K562 (cell line): ENCODE measurements at regions not wholly inside any gene's neighbourhood (a gene's known extent, or its start where the extent isn't known, plus 50 kb on each side); places are given as distances from the start of the nearest gene placed in this dataset.

ENCODE experiments used
- ATAC-seq: fragments of 200-7000 bp; cut with Tn5 transposase; 3 replicates; pipeline ENCODE4 v1.9.1; 2020; ENCODE audit warnings: moderate library complexity
- BruUV-seq: library from RNA; stranded (reverse); fragments of 400-500 nt; replicated peaks from 2 replicates; lab custom pipeline; 2021; lab: Mats Ljungman, UMichigan
- CTCF ChIA-PET: fragments of 300-600 bp; formaldehyde crosslinking; extraction: SDS; loops from one replicate; lab custom pipeline; 2021; ENCODE audit warnings: low intra/inter-chr PET ratio; lab: Yijun Ruan, JAX
- POLR2A ChIA-PET: fragments of 300-600, 350-650 bp; sonication (Branson Sonifier 250); formaldehyde crosslinking; extraction: SDS; loops from one replicate; lab custom pipeline; 2021; ENCODE audit warnings: antibody characterized with exemption, inconsistent platforms; lab: Yijun Ruan, JAX
- DNase-seq, 4 experiments: peaks; one replicate each; pipeline versions ENCODE4 v3.0.0 to v3.0.0-alpha.2; 2011 to 2018; ENCODE audit warnings: low spot score in 3 of 4, mixed read lengths in 3 of 4; ENCODE audit errors: extremely low read depth in 1 of 4
- FAIRE-seq: peaks from 2 replicates; lab custom pipeline; 2011; peaks lifted over from hg19 to GRCh38; lab: Jason Lieb, UNC
- H2AFZ ChIP-seq: 2 replicates; pipeline ENCODE4 v1.6.0; 2011; ENCODE audit warnings: low read depth, low read length, control low read depth, inconsistent platforms
- H3K27ac ChIP-seq: fragments of 200-600 bp; 3 replicates; pipeline ENCODE4 v1.8.0; 2011; ENCODE audit warnings: low read depth, mild to moderate bottlenecking, control low read depth, inconsistent platforms, low read length, moderate library complexity, mixed read lengths; ENCODE audit errors: extremely low read depth
- H3K27me3 ChIP-seq, 2 experiments: fragments of 300-600 bp in 1 of 2; 2 replicates in 1 of 2; 3 replicates in 1 of 2; pipeline versions ENCODE4 v1.6.0 to v1.8.0; 2011; ENCODE audit warnings: inconsistent platforms in 2 of 2, low read length in 2 of 2, mild to moderate bottlenecking in 1 of 2, mixed read lengths in 1 of 2, moderate library complexity in 1 of 2; ENCODE audit not compliant: control insufficient read depth in 2 of 2, insufficient read depth in 2 of 2
- H3K36me3 ChIP-seq: fragments of 300-600 bp; 3 replicates; pipeline ENCODE4 v1.8.0; 2011; ENCODE audit warnings: mild to moderate bottlenecking, low read length, inconsistent platforms; ENCODE audit not compliant: control insufficient read depth, insufficient read depth
- H3K4me1 ChIP-seq, 2 experiments: fragments of 200-600 bp in 1 of 2; replicated peaks in 1 of 2; 2 replicates in 1 of 2; 3 replicates in 1 of 2; pipeline versions ENCODE4 v1.5.1 to v1.8.0; 2011; ENCODE audit warnings: inconsistent platforms in 2 of 2, low read length in 2 of 2, mild to moderate bottlenecking in 1 of 2, mixed read lengths in 1 of 2, moderate library complexity in 1 of 2; ENCODE audit not compliant: control insufficient read depth in 2 of 2, insufficient read depth in 2 of 2
- H3K4me2 ChIP-seq: 2 replicates; pipeline ENCODE4 v1.6.1; 2011; ENCODE audit warnings: low read length, control low read depth, inconsistent platforms, mixed read lengths; ENCODE audit not compliant: insufficient read depth
- H3K4me3 ChIP-seq: fragments of 200-600 bp; sonication (generic), shearing (Covaris generic); 2 replicates; pipeline ENCODE4 v1.5.1; 2016; ENCODE audit warnings: control low read depth, inconsistent platforms
- H3K79me2 ChIP-seq: fragments of 200-600 bp; 3 replicates; pipeline ENCODE4 v1.8.0; 2011; ENCODE audit warnings: low read length, inconsistent platforms; ENCODE audit not compliant: control insufficient read depth, insufficient read depth
- H3K9ac ChIP-seq, 2 experiments: 2 replicates each; pipeline versions ENCODE4 v1.6.0 to v1.6.1; 2011; ENCODE audit warnings: low read depth in 2 of 2, low read length in 2 of 2, control low read depth in 1 of 2, inconsistent platforms in 1 of 2, mild to moderate bottlenecking in 1 of 2, mixed read lengths in 1 of 2; ENCODE audit not compliant: insufficient read depth in 1 of 2
- H3K9me1 ChIP-seq: one replicate; pipeline ENCODE4 v1.6.0; 2011; ENCODE audit warnings: inconsistent platforms, mild to moderate bottlenecking, low read length, moderate library complexity; ENCODE audit not compliant: control insufficient read depth, insufficient read depth
- H3K9me3 ChIP-seq: replicated peaks from 2 replicates; pipeline ENCODE4 v1.5.1; 2011; ENCODE audit warnings: low read depth, low read length, inconsistent platforms; ENCODE audit not compliant: control insufficient read depth, insufficient read depth
- H4K20me1 ChIP-seq: replicated peaks from 2 replicates; pipeline ENCODE4 v1.6.1; 2011; ENCODE audit warnings: low read length, inconsistent platforms, mixed read lengths; ENCODE audit not compliant: control insufficient read depth, insufficient read depth
- MAX ChIP-seq: sonication (generic); formaldehyde crosslinking; IDR thresholded peaks from 2 replicates; pipeline ENCODE4 v1.9.0; 2022; ENCODE audit warnings: mild to moderate bottlenecking, missing genetic modification reagents
- MBD1 ChIP-seq: fragments of 250-450 bp; sonication (Bioruptor Pico); IDR thresholded peaks from 2 replicates; pipeline ENCODE4 v1.8.0; 2022; ENCODE audit warnings: inconsistent platforms
- TOE1 ChIP-seq, 2 experiments: fragments of 450-650 bp in 1 of 2; sonication (generic) in 1 of 2; formaldehyde crosslinking in 1 of 2; IDR thresholded peaks; 2 replicates each; pipeline versions ENCODE4 v1.7.1 to v1.8.0; 2016 to 2022; ENCODE audit warnings: borderline replicate concordance in 2 of 2, mild to moderate bottlenecking in 2 of 2, antibody characterized with exemption in 1 of 2, inconsistent platforms in 1 of 2, low read depth in 1 of 2, missing genetic modification reagents in 1 of 2, moderate library complexity in 1 of 2
- WGBS: fragments of 100-300 bp; shearing (Covaris generic); methylation state at CpG from one replicate; pipeline ENCODE4 v1.1.6; 2016; ENCODE audit warnings: low coverage, mixed read lengths; ENCODE audit not compliant: insufficient coverage; ENCODE audit errors: missing lambda C conversion rate; 5-methylcytosine and 5-hydroxymethylcytosine counted together
- in situ Hi-C: fragments of 300-500 bp; cut with MboI; formaldehyde crosslinking; loops from 4 replicates; pipeline ENCODE4 v1.15.0; 2018; ENCODE audit warnings: inconsistent platforms, mixed read lengths
- intact Hi-C: fragments of 100-400 bp; cut with micrococcal nuclease; formaldehyde crosslinking; loops from 2 replicates; pipeline ENCODE4 v1.14.2; 2022
- TF ChIP-seq, protein P1 (sequence below): fragments of 200-800 bp; sonication (Bioruptor generic); IDR thresholded peaks from 2 replicates; pipeline ENCODE4 v1.6.1; 2016; ENCODE audit warnings: missing genetic modification characterization, missing compliant biosample characterization
- TF ChIP-seq, protein P2 (sequence below): sonication (generic); IDR thresholded peaks from 2 replicates; pipeline ENCODE4 v1.6.1; 2016

- intact Hi-C loops, result loop anchor here (5.0 to 10.0 kb wide), 5 partner anchors 86 to 336 kb away; no protein-coding TSS in a partner anchor
- CTCF ChIA-PET, result interaction anchor here (1.0 to 1.7 kb wide), 4 partner anchors 133 to 338 kb away, joined by 3 to 6 read pairs (median 4); no protein-coding TSS in a partner anchor
- WGBS, result 27% methylated on average over 3 of the region's 3 CpGs
- TF ChIP-seq MAX (CRISPR knock-in tag) (no peak), MBD1 (CRISPR knock-in tag) (no peak), TOE1 (IDR thresholded peaks at IDR 0.05; ENCODE audit: borderline replicate concordance) (no peak), TOE1 (CRISPR knock-in tag; IDR thresholded peaks at IDR 0.05; ENCODE audit: borderline replicate concordance, low read depth) (no peak)
- TF ChIP-seq, protein P1, sequence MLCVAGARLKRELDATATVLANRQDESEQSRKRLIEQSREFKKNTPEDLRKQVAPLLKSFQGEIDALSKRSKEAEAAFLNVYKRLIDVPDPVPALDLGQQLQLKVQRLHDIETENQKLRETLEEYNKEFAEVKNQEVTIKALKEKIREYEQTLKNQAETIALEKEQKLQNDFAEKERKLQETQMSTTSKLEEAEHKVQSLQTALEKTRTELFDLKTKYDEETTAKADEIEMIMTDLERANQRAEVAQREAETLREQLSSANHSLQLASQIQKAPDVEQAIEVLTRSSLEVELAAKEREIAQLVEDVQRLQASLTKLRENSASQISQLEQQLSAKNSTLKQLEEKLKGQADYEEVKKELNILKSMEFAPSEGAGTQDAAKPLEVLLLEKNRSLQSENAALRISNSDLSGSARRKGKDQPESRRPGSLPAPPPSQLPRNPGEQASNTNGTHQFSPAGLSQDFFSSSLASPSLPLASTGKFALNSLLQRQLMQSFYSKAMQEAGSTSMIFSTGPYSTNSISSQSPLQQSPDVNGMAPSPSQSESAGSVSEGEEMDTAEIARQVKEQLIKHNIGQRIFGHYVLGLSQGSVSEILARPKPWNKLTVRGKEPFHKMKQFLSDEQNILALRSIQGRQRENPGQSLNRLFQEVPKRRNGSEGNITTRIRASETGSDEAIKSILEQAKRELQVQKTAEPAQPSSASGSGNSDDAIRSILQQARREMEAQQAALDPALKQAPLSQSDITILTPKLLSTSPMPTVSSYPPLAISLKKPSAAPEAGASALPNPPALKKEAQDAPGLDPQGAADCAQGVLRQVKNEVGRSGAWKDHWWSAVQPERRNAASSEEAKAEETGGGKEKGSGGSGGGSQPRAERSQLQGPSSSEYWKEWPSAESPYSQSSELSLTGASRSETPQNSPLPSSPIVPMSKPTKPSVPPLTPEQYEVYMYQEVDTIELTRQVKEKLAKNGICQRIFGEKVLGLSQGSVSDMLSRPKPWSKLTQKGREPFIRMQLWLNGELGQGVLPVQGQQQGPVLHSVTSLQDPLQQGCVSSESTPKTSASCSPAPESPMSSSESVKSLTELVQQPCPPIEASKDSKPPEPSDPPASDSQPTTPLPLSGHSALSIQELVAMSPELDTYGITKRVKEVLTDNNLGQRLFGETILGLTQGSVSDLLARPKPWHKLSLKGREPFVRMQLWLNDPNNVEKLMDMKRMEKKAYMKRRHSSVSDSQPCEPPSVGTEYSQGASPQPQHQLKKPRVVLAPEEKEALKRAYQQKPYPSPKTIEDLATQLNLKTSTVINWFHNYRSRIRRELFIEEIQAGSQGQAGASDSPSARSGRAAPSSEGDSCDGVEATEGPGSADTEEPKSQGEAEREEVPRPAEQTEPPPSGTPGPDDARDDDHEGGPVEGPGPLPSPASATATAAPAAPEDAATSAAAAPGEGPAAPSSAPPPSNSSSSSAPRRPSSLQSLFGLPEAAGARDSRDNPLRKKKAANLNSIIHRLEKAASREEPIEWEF (CRISPR knock-in tag), result no peak
- TF ChIP-seq, protein P2, sequence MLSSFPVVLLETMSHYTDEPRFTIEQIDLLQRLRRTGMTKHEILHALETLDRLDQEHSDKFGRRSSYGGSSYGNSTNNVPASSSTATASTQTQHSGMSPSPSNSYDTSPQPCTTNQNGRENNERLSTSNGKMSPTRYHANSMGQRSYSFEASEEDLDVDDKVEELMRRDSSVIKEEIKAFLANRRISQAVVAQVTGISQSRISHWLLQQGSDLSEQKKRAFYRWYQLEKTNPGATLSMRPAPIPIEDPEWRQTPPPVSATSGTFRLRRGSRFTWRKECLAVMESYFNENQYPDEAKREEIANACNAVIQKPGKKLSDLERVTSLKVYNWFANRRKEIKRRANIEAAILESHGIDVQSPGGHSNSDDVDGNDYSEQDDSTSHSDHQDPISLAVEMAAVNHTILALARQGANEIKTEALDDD, result peak; percentile 57; the same call in 1 of the 2 replicates
These were observed 96.3 kb upstream of the RANBP3L start for GRCh38 chr5:36397901-36398536.

More at GRCh38 chr5:36397901-36398536, 96.3 kb upstream of the RANBP3L start:
- POLR2A ChIA-PET, result no interaction called here
- Histone ChIP-seq H3K4me3 (no peak overlapping the region), H3K27me3 (0 out of 5 replicates have a peak, but pooled peaks cover 0 to 5% of the 10 kb centered on the region in 2 experiments), H3K9me1 (no peaks in the 10 kb centered on the region), H3K36me3 (no peaks in the 10 kb centered on the region), H4K20me1 (no peaks in the 10 kb centered on the region), H3K4me2 (no peak overlapping the region), H3K27ac (no peak overlapping the region), H3K4me1 (no peaks in the 10 kb centered on the region), H3K79me2 (no peaks in the 10 kb centered on the region), H3K9me3 (no peaks in the 10 kb centered on the region), H2AFZ (no peak overlapping the region), H3K9ac (no peak overlapping the region)
- FAIRE-seq (peak; percentile 67), DNase-seq (peak in 1 of 4 experiments; percentile 43), ATAC-seq (peak; percentile 79)
- BruUV-seq, result no TSS peak
- in situ Hi-C loops, result no loop called here
